Transverse colon (tissue), 4 donors: ENCODE measurements at regions not wholly inside any gene's neighbourhood (a gene's known extent, or its start where the extent isn't known, plus 50 kb on each side); places are given as distances from the start of the nearest gene placed in this dataset.

Experiments
- DNase-seq: peaks from one replicate; pipeline ENCODE4 v3.0.0-alpha.2; 2019
- H3K27ac ChIP-seq, 4 donors: fragments of 200-600 bp; sonication (generic); 2 replicates each; pipeline ENCODE4 v1.5.1; 2016 to 2018; ENCODE audit warnings: inconsistent platforms in 4 of 4
- H3K27me3 ChIP-seq: fragments of 200-600 bp; sonication (generic); 2 replicates; pipeline ENCODE4 v1.5.1; 2017; ENCODE audit warnings: inconsistent platforms
- H3K36me3 ChIP-seq, 4 donors: fragments of 200-600 bp; sonication (generic); 2 replicates each; pipeline ENCODE4 v1.5.1; 2017 to 2019; ENCODE audit warnings: inconsistent platforms in 4 of 4
- H3K4me1 ChIP-seq, 4 donors: fragments of 200-600 bp; sonication (generic); 2 replicates each; pipeline ENCODE4 v1.5.1; 2017 to 2020; ENCODE audit warnings: inconsistent platforms in 4 of 4
- H3K4me3 ChIP-seq, 4 donors: fragments of 200-600 bp; sonication (generic); 1 replicate in 1 of 4; 2 replicates in 3 of 4; pipeline versions ENCODE4 v1.5.1 to v1.6.1; 2017 to 2019; ENCODE audit warnings: inconsistent platforms in 4 of 4
- H3K9me3 ChIP-seq, 2 donors: fragments of 200-600 bp; sonication (generic); 2 replicates each; pipeline ENCODE4 v1.5.1; 2017 to 2019; ENCODE audit warnings: inconsistent platforms in 2 of 2
- EP300 ChIP-seq: sonication (generic); formaldehyde crosslinking; IDR thresholded peaks from one replicate; pipeline ENCODE4 v1.6.1; 2017; ENCODE audit warnings: antibody characterized with exemption, low read depth
- POLR2A ChIP-seq: fragments of 450-650 bp; IDR thresholded peaks from one replicate; pipeline ENCODE4 v1.6.1; 2016; ENCODE audit warnings: antibody characterized with exemption, mild to moderate bottlenecking, moderate library complexity
- POLR2AphosphoS5 ChIP-seq, 3 donors: sonication (generic); formaldehyde crosslinking; IDR thresholded peaks; one replicate each; pipeline ENCODE4 v1.6.1; 2016; ENCODE audit warnings: antibody characterized with exemption in 3 of 3
- WGBS, 2 donors: methylation state at CpG; one replicate each; pipeline ENCODE4 v1.1.5; 2018; ENCODE audit warnings: low coverage in 1 of 2; 5-methylcytosine and 5-hydroxymethylcytosine counted together
- in situ Hi-C, 4 donors: fragments of 200-750 bp; cut with MboI; loops; one replicate each; pipeline versions ENCODE4 v1.15.0 to v1.15.1; 2017; ENCODE audit warnings: low sequenced_read_pairs in 3 of 4, low pct_ligation_motif_present in 1 of 4, low pct_unique_long_range_greater_than_20kb in 1 of 4
- intact Hi-C: fragments of 100-400 bp; cut with DNase I; formaldehyde crosslinking; loops from one replicate; pipeline ENCODE4 v1.15.1; 2023; ENCODE audit warnings: low total_unique reads
- TF ChIP-seq, protein P1 (sequence below), 5 experiments: fragments of 200-600 bp in 3 of 5; fragments of 450-650 bp in 2 of 5; sonication (generic) in 3 of 5; IDR thresholded peaks; 1 replicate in 2 of 5; 2 replicates in 3 of 5; pipeline ENCODE4 v1.5.1; 2016 to 2017; ENCODE audit warnings: antibody characterized with exemption in 5 of 5, inconsistent platforms in 3 of 5, mild to moderate bottlenecking in 2 of 5, moderate library complexity in 1 of 5

DNA sequence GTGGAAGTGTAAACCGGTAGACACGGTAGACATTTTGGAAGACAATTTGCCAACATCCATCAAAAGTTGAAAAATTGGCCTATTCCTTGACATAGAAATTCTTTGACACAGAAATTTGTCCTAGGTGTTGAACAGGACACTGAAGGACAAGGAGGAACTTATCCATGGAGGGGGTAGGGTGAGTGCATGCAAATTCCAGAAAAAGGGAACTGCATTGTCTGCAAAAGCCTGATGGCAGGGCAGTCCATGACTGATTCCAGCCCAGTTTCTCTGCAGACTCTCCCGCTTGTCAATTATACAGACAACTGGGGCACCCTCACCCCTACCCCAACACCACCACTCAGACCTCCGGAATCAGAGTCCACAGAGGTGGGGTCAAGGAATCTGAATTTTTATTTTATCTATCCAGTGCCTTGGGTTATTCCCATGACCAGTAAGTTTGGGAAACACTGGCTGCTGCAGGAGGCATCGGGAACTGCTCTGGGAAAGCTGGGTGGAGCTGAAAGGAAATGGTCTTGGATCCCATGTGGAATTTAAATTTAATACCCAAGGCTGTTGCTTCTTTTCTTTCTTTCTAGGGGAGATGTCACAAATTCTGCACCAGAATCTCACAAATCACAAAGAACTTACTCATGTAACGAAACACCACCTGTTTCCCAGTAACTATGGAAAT, 103.3 kb upstream of the SLC45A1 start:
- Histone ChIP-seq H3K4me1 (peaks cover 5 to 14% (median 10%) of the 10 kb centered on the region in 4 donors), H3K27me3 (no peaks in the 10 kb centered on the region), H3K4me3 (no peak overlapping the region), H3K9me3 (no peaks in the 10 kb centered on the region), H3K27ac (peak overlapping the region in 1 of 4 donors; percentile 66), H3K36me3 (no peaks in the 10 kb centered on the region)
- DNase-seq = no peak
- in situ Hi-C loops = no loop called here
- 80 to 86% methylated on average over 5 to 6 of the region's 6 CpGs for WGBS, 2 donors
- TF ChIP-seq POLR2AphosphoS5 (IDR thresholded peaks at IDR 0.05) = no peak
- TF ChIP-seq, protein P1, sequence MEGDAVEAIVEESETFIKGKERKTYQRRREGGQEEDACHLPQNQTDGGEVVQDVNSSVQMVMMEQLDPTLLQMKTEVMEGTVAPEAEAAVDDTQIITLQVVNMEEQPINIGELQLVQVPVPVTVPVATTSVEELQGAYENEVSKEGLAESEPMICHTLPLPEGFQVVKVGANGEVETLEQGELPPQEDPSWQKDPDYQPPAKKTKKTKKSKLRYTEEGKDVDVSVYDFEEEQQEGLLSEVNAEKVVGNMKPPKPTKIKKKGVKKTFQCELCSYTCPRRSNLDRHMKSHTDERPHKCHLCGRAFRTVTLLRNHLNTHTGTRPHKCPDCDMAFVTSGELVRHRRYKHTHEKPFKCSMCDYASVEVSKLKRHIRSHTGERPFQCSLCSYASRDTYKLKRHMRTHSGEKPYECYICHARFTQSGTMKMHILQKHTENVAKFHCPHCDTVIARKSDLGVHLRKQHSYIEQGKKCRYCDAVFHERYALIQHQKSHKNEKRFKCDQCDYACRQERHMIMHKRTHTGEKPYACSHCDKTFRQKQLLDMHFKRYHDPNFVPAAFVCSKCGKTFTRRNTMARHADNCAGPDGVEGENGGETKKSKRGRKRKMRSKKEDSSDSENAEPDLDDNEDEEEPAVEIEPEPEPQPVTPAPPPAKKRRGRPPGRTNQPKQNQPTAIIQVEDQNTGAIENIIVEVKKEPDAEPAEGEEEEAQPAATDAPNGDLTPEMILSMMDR (IDR thresholded peaks at IDR 0.05) = no peak
- TF ChIP-seq EP300 = no peak
- TF ChIP-seq POLR2A = no peak
- intact Hi-C loops = loop anchor here (10.0 kb wide), 1 partner anchor 190 kb away; the partner anchor contains the start of gene ERRFI1

DNA sequence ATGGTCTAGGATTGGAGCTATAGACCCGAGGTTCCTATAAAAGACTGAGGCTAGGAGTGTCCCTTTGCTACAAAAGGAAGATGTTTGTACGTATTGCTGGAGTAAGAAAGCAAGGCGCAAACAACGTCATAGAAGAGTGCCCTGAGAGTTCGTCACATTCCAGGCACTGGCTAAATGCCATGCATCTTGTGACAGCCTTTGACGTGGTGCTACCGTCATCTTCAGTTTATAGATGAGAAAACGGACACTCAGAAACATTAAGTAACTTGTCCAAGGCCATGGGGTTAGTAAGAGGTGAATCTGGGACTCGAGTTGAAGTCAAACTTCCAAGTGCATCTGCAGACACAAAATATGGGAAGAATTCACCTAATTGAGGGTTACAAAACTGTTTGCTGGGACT, 104.2 kb upstream of the SLC45A1 start:
- Histone ChIP-seq H3K36me3 (no peaks in the 10 kb centered on the region), H3K27ac (no peak overlapping the region), H3K4me1 (peaks cover 5 to 14% (median 10%) of the 10 kb centered on the region in 4 donors), H3K27me3 (no peaks in the 10 kb centered on the region), H3K4me3 (no peak overlapping the region), H3K9me3 (no peaks in the 10 kb centered on the region)
- intact Hi-C loops (loop anchor here (10.0 kb wide), 1 partner anchor 189 kb away; the partner anchor contains the start of gene ERRFI1), in situ Hi-C loops (no loop called here)
- WGBS, 2 donors = 72 to 80% methylated on average over 4 to 9 of the region's 9 CpGs
- TF ChIP-seq POLR2A (no peak), EP300 (no peak), POLR2AphosphoS5 (IDR thresholded peaks at IDR 0.05) (no peak)
- TF ChIP-seq, protein P1 (IDR thresholded peaks at IDR 0.05) = no peak
- DNase-seq = no peak

GRCh38 chr1:8213136-8213535, 104.8 kb upstream of the SLC45A1 start:
- TF ChIP-seq POLR2AphosphoS5 (IDR thresholded peaks at IDR 0.05) (no peak), POLR2A (no peak), EP300 (no peak)
- TF ChIP-seq, protein P1 (IDR thresholded peaks at IDR 0.05) = no peak
- no peak for DNase-seq
- Histone ChIP-seq H3K4me3 (no peak overlapping the region), H3K27me3 (no peaks in the 10 kb centered on the region), H3K27ac (no peak overlapping the region), H3K4me1 (peaks cover 5 to 14% (median 10%) of the 10 kb centered on the region in 4 donors), H3K36me3 (no peaks in the 10 kb centered on the region), H3K9me3 (no peaks in the 10 kb centered on the region)
- intact Hi-C loops (loop anchor here (10.0 kb wide), 1 partner anchor 188 kb away; the partner anchor contains the start of gene ERRFI1), in situ Hi-C loops (no loop called here)
- 94% methylated on average over 9 of the region's 9 CpGs; no CpG with 5 or more reads in 1 of the 2 donors for WGBS, 2 donors

DNA sequence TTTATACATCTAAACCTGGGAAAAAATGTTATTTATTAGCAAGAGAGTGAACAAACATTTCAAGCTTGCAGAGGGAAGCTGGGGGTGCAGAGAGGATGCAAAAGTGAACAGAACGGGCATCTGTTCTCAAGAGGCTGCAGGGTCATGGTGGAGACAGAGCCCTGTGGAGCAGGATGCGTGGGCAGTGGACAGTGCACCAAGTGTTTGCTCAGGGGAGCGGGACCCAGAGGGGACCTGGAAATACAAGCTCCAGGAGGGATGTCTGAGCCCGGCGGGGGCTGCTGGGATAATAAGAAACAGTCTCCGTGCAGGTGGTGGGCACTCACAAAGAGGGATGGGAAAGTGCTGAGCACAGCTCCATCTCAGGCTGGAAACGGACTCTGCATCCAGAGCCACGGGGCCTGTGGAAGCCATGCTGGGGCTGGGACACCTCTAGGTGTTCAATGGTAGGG, 105.3 kb upstream of the SLC45A1 start:
- H3K9me3 ChIP-seq = no peaks in the 10 kb centered on the region
- no peak overlapping the region for H3K4me3 ChIP-seq
- in situ Hi-C loops (no loop called here), intact Hi-C loops (loop anchor here (10.0 kb wide), 1 partner anchor 188 kb away; the partner anchor contains the start of gene ERRFI1)
- peaks cover 3 to 11% (median 8%) of the 10 kb centered on the region in 4 donors for H3K4me1 ChIP-seq
- H3K27ac ChIP-seq = no peak overlapping the region
- H3K36me3 ChIP-seq = no peaks in the 10 kb centered on the region
- DNase-seq = no peak
- TF ChIP-seq POLR2A = no peak
- no peak for TF ChIP-seq POLR2AphosphoS5 (IDR thresholded peaks at IDR 0.05)
- no peak for TF ChIP-seq EP300
- TF ChIP-seq, protein P1 (IDR thresholded peaks at IDR 0.05) = no peak
- WGBS, 2 donors = 77 to 90% methylated on average over 5 to 8 of the region's 8 CpGs
- H3K27me3 ChIP-seq = no peaks in the 10 kb centered on the region
